Stimulated activated effector memory CD8-positive, alpha-beta T cell treated with anti-CD3 and anti-CD28 coated beads, Interleukin-12 subunit alpha, Interleukin-12 subunit beta, amount 100 ng/mL, for 72 hours (primary cell): ENCODE measurements at regions not wholly inside any gene's neighbourhood (a gene's known extent, or its start where the extent isn't known, plus 50 kb on each side); places are given as distances from the start of the nearest gene placed in this dataset.

ENCODE experiments used
- ATAC-seq: fragments of 150-1000 bp; cut with Tn5 transposase; 2 replicates; pipeline ENCODE4 v1.10.0; 2021
- DNase-seq, 2 donors: peaks; one replicate each; pipeline ENCODE4 v3.0.0; 2021 to 2022; ENCODE audit warnings: low spot score in 2 of 2
- H3K27ac Mint-ChIP-seq: one replicate; pipeline ENCODE4 v1.8.0; 2022; ENCODE audit warnings: mild to moderate bottlenecking, mixed read lengths
- H3K36me3 Mint-ChIP-seq: one replicate; pipeline ENCODE4 v1.8.0; 2022; ENCODE audit warnings: mild to moderate bottlenecking, mixed read lengths
- H3K4me1 Mint-ChIP-seq: one replicate; pipeline ENCODE4 v1.8.0; 2022; ENCODE audit warnings: mixed read lengths
- H3K4me3 Mint-ChIP-seq: one replicate; pipeline ENCODE4 v1.8.0; 2022; ENCODE audit warnings: mild to moderate bottlenecking, mixed read lengths
- H3K9me3 Mint-ChIP-seq: one replicate; pipeline ENCODE4 v1.8.0; 2022; ENCODE audit warnings: mixed read lengths

DNA sequence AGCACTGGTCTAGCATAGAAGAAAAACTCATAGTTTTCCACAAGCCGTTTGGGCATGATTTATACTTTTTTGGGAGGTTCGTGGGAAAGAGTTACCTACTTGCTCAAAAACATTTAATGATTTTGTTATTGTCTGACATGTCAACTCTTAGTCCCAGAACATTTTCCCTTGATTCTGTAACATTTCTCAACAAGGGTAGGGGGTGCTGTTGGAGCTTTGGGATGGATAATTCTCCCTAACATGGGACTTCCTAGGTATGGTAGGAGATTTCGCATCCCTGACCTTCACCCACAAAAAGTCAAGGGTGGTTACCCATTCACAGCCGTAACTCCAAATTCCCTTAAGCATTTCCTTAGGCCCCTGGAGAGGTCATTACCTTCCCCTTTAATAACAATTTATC is 378.0 kb downstream of the YTHDC2 start:
- DNase-seq (no peak), ATAC-seq (no peak)

DNA sequence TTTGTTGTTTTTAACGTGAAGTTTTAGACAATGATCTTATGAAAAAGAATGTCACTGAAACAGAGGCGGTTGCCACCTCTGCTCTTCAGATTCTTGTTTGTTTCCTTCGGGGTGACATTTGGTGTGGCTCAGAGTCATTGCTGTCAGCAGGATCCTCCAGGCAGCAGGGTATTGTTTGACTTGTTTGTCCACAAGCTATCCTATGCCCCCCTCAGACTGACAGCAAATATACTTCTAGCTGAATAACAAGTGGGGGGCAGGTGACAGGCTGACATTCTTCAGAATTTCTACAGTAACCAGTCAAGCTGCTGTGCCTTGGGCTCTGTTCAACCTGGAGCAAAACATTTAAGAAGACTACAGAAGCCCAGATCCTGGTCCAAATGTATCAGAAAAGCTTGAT is 383.3 kb downstream of the YTHDC2 start:
- Mint-ChIP-seq H3K4me3 (no peak overlapping the region), H3K36me3 (no peaks in the 10 kb centered on the region), H3K27ac (no peak overlapping the region), H3K9me3 (peaks cover 4% of the 10 kb centered on the region), H3K4me1 (no peaks in the 10 kb centered on the region)
- no peak for DNase-seq
- ATAC-seq: no peak

More for the DNA sequence above, 378.0 kb downstream of the YTHDC2 start:
- Mint-ChIP-seq H3K4me1 (no peaks in the 10 kb centered on the region), H3K9me3 (peaks cover 7% of the 10 kb centered on the region), H3K36me3 (no peaks in the 10 kb centered on the region), H3K4me3 (no peak overlapping the region), H3K27ac (no peak overlapping the region)

DNA sequence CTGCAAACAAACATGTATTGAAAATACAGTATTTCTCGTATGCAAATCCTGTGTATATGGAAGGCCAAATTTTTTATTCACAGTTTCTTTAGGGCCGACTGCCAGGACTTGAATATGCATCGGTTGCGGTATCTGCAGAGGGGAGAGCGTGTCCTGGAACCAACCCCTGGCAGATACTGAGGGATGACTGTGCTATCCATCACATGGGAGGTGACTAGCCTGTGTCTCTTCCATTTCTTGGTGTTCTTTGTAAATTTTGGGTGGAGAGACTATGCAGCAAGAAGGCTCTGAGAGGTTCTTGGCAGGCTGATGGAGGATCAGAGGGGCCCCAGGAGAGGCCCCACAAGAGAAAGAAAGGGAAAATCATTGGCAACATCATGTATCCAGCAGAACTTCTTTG is 384.3 kb downstream of the YTHDC2 start:
- peaks cover 4% of the 10 kb centered on the region for H3K9me3 Mint-ChIP-seq
- DNase-seq (no peak), ATAC-seq (no peak)
- H3K27ac Mint-ChIP-seq: no peak overlapping the region
- no peak overlapping the region for H3K4me3 Mint-ChIP-seq
- no peaks in the 10 kb centered on the region for H3K4me1 Mint-ChIP-seq
- no peaks in the 10 kb centered on the region for H3K36me3 Mint-ChIP-seq

- Mint-ChIP-seq H3K36me3 (no peaks in the 10 kb centered on the region), H3K27ac (no peak overlapping the region), H3K9me3 (no peaks in the 10 kb centered on the region), H3K4me3 (no peak overlapping the region), H3K4me1 (no peaks in the 10 kb centered on the region)
- ATAC-seq (no peak), DNase-seq (no peak)
Measured at GRCh38 chr5:113900141-113900540, 386.6 kb downstream of the YTHDC2 start.

- DNase-seq: no peak
- Mint-ChIP-seq H3K4me1 (no peaks in the 10 kb centered on the region), H3K36me3 (no peaks in the 10 kb centered on the region), H3K9me3 (no peaks in the 10 kb centered on the region), H3K27ac (no peak overlapping the region), H3K4me3 (no peak overlapping the region)
- no peak for ATAC-seq
Measured at GRCh38 chr5:113900816-113901215, 387.3 kb downstream of the YTHDC2 start.

GRCh38 chr5:113901718-113902117 is 388.2 kb downstream of the YTHDC2 start:
- Mint-ChIP-seq H3K36me3 (no peaks in the 10 kb centered on the region), H3K4me1 (no peaks in the 10 kb centered on the region)
- ATAC-seq: no peak

GRCh38 chr5:113902917-113903660 is 389.6 kb downstream of the YTHDC2 start:
- H3K9me3 Mint-ChIP-seq: no peaks in the 10 kb centered on the region
- no peak overlapping the region for H3K27ac Mint-ChIP-seq
- H3K36me3 Mint-ChIP-seq: no peaks in the 10 kb centered on the region
- no peak overlapping the region for H3K4me3 Mint-ChIP-seq
- no peaks in the 10 kb centered on the region for H3K4me1 Mint-ChIP-seq
- no peak for ATAC-seq
- DNase-seq: no peak

More at GRCh38 chr5:113901718-113902117, 388.2 kb downstream of the YTHDC2 start:
- H3K27ac Mint-ChIP-seq: no peak overlapping the region
- no peaks in the 10 kb centered on the region for H3K9me3 Mint-ChIP-seq
- no peak overlapping the region for H3K4me3 Mint-ChIP-seq
- DNase-seq: no peak

DNA sequence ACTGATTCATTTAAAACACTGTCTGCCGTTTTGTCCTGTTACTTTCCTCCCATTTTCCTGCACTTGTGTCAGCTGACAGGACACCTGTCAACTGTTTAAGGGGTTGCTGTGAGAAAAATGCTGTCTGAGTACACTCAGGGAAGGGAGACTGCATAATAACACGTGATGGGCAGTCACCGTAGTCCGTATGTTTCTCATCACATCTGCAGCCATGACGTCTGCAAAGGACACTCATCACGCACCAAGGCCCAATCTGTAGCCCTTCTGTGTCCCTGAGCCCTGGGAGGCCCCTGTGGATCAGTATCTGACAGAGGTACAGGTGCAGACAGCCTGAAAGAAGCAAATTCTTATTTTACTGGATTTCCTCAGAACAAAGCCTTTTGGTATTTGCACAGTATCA is 396.3 kb downstream of the YTHDC2 start:
- Mint-ChIP-seq H3K27ac (no peak overlapping the region), H3K4me3 (no peak overlapping the region), H3K9me3 (no peaks in the 10 kb centered on the region), H3K36me3 (no peaks in the 10 kb centered on the region), H3K4me1 (no peaks in the 10 kb centered on the region)
- ATAC-seq: no peak
- DNase-seq: no peak

- Mint-ChIP-seq H3K9me3 (peaks cover 10% of the 10 kb centered on the region), H3K4me1 (no peaks in the 10 kb centered on the region), H3K4me3 (no peak overlapping the region), H3K27ac (no peak overlapping the region), H3K36me3 (no peaks in the 10 kb centered on the region)
- no peak for DNase-seq
- no peak for ATAC-seq
Measured at GRCh38 chr5:113917997-113918396, 404.5 kb downstream of the YTHDC2 start.

DNA sequence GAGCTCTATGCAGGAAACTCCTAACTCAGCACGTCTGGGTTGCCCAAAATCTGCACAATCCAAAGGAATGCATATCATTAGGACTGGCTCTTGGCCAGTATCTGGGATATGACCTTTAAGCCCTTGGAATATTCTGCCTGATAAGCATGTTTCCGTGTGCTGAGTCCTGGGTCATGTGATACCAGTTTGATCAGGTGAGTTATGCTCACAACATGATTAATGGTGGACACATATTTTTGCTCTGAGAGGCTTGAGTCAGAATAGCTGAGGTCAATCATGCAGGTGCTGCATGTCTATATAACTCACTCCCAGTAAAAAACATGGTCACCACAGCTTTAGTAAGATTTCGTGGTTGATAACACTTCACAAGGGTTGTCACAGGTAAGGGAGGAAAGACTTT is 408.8 kb downstream of the YTHDC2 start:
- Mint-ChIP-seq H3K4me3 (no peak overlapping the region), H3K4me1 (no peaks in the 10 kb centered on the region), H3K36me3 (no peaks in the 10 kb centered on the region), H3K9me3 (peaks cover 6% of the 10 kb centered on the region), H3K27ac (no peak overlapping the region)
- DNase-seq (no peak), ATAC-seq (no peak)

- Mint-ChIP-seq H3K27ac (no peak overlapping the region), H3K4me3 (no peak overlapping the region), H3K4me1 (no peaks in the 10 kb centered on the region), H3K9me3 (peaks cover 8% of the 10 kb centered on the region), H3K36me3 (no peaks in the 10 kb centered on the region)
- no peak for ATAC-seq
- no peak for DNase-seq
Measured at GRCh38 chr5:113935453-113935852, 422.0 kb downstream of the YTHDC2 start.

DNA sequence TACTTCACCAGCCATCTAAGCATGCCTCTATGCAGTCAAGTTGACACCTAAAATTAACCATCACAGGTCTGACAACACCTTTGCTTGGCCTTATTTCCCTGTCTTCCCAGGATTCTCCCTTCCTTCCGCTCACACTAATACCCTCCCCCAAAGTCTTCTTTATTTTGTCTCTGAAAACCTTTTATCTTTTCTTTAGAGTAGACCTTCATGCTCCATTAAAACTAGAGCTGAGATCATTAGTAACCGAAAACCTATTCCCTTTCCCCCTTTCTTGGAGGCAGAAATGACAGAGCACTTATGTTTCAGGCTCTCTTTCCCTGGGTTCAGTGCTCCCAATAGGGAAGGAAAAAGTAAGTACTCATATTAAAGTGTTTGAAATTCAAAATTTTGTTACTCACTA is 423.8 kb downstream of the YTHDC2 start:
- DNase-seq: no peak
- Mint-ChIP-seq H3K4me1 (no peaks in the 10 kb centered on the region), H3K36me3 (no peaks in the 10 kb centered on the region), H3K4me3 (no peak overlapping the region), H3K9me3 (peaks cover 5% of the 10 kb centered on the region), H3K27ac (no peak overlapping the region)
- ATAC-seq: no peak

- H3K27ac Mint-ChIP-seq: no peak overlapping the region
- ATAC-seq (no peak), DNase-seq (no peak)
- no peak overlapping the region for H3K4me3 Mint-ChIP-seq
- H3K9me3 Mint-ChIP-seq: peaks cover 7% of the 10 kb centered on the region
- no peaks in the 10 kb centered on the region for H3K4me1 Mint-ChIP-seq
- H3K36me3 Mint-ChIP-seq: no peaks in the 10 kb centered on the region
Measured at GRCh38 chr5:113939988-113940387, 421.9 kb upstream of the KCNN2 start.

- Mint-ChIP-seq H3K4me3 (no peak overlapping the region), H3K9me3 (peaks cover 20% of the 10 kb centered on the region), H3K27ac (no peak overlapping the region), H3K4me1 (no peaks in the 10 kb centered on the region), H3K36me3 (no peaks in the 10 kb centered on the region)
- ATAC-seq: no peak
- no peak for DNase-seq
Measured at GRCh38 chr5:113950186-113950585, 411.7 kb upstream of the KCNN2 start.

- Mint-ChIP-seq H3K9me3 (peaks cover 11% of the 10 kb centered on the region), H3K36me3 (no peaks in the 10 kb centered on the region), H3K4me1 (no peaks in the 10 kb centered on the region), H3K27ac (no peak overlapping the region), H3K4me3 (no peak overlapping the region)
- DNase-seq: no peak
- ATAC-seq: no peak
Measured at GRCh38 chr5:113965225-113965624, 396.6 kb upstream of the KCNN2 start.

DNA sequence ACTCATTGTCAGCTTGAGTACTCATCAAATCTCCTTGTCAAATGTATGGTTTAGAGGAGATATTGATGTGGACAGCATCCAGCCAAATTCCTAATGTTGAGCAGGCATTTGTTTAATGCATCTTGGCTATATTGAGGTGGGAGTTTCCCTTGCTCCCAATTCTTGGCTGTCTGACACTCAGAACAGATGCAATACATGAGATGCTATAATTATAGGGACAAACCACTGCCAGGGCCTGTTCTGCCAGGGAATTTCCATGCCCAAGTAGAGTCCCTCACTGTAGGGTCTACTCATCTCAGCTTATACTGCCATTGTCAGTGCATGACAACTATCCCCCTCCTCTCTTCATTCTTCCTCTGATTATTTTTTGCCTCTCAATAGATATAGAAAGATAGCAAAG is 392.0 kb upstream of the KCNN2 start:
- H3K4me3 Mint-ChIP-seq: no peak overlapping the region
- no peaks in the 10 kb centered on the region for H3K4me1 Mint-ChIP-seq
- peaks cover 9% of the 10 kb centered on the region for H3K9me3 Mint-ChIP-seq
- DNase-seq (no peak), ATAC-seq (no peak)
- H3K27ac Mint-ChIP-seq: no peak overlapping the region
- H3K36me3 Mint-ChIP-seq: no peaks in the 10 kb centered on the region

GRCh38 chr5:113971454-113971853 is 390.4 kb upstream of the KCNN2 start:
- Mint-ChIP-seq H3K9me3 (peaks cover 9% of the 10 kb centered on the region), H3K4me1 (no peaks in the 10 kb centered on the region), H3K4me3 (no peak overlapping the region), H3K36me3 (no peaks in the 10 kb centered on the region), H3K27ac (no peak overlapping the region)
- no peak for ATAC-seq
- no peak for DNase-seq
